IMR-90 (cell line): ENCODE measurements at regions not wholly inside any gene's neighbourhood (a gene's known extent, or its start where the extent isn't known, plus 50 kb on each side); places are given as distances from the start of the nearest gene placed in this dataset.

Experiments
- ATAC-seq: fragments of 200-7000 bp; cut with Tn5 transposase; 2 replicates; pipeline ENCODE4 v1.9.1; 2020; ENCODE audit warnings: low read depth, mild to moderate bottlenecking, moderate library complexity
- BruUV-seq: library from RNA; stranded (reverse); fragments of 400-500 nt; replicated peaks from 2 replicates; lab custom pipeline; 2021; lab: Mats Ljungman, UMichigan
- CTCF ChIA-PET: fragments of 300-600 bp; formaldehyde crosslinking; extraction: SDS; loops from one replicate; lab custom pipeline; 2021; ENCODE audit warnings: antibody characterized with exemption; lab: Yijun Ruan, JAX
- POLR2A ChIA-PET: fragments of 300-600 bp; sonication (Branson Sonifier 250); formaldehyde crosslinking; loops from one replicate; lab custom pipeline; 2022; ENCODE audit warnings: antibody characterized with exemption; ENCODE audit not compliant: unreplicated experiment; lab: Charles Lee
- DNase-seq: peaks from one replicate; pipeline ENCODE4 v3.0.0; 2013
- H2AFZ ChIP-seq: replicated peaks from 2 replicates; pipeline ENCODE3; 2013; ENCODE audit warnings: low read length, mild to moderate bottlenecking; ENCODE audit not compliant: poor library complexity
- H2AK5ac ChIP-seq: 2 replicates; pipeline ENCODE4 v1.6.1; 2013; ENCODE audit warnings: low read depth, low read length, inconsistent platforms
- H2AK9ac ChIP-seq: replicated peaks from 2 replicates; pipeline ENCODE3; 2013; ENCODE audit warnings: mild to moderate bottlenecking, low read depth, low read length, moderate library complexity; ENCODE audit not compliant: poor library complexity
- H2BK120ac ChIP-seq: 2 replicates; pipeline ENCODE4 v1.6.1; 2013; ENCODE audit warnings: low read depth, low read length, inconsistent platforms
- H2BK15ac ChIP-seq: 3 replicates; pipeline ENCODE4 v1.6.1; 2013; ENCODE audit warnings: low read depth, low read length, inconsistent platforms
- H2BK20ac ChIP-seq: 2 replicates; pipeline ENCODE4 v1.6.1; 2013; ENCODE audit warnings: low read depth, mild to moderate bottlenecking, inconsistent platforms, low read length, moderate library complexity
- H2BK5ac ChIP-seq: 2 replicates; pipeline ENCODE4 v1.6.1; 2013; ENCODE audit warnings: mild to moderate bottlenecking, low read depth, low read length, inconsistent platforms; ENCODE audit not compliant: poor library complexity, severe bottlenecking
- H3K14ac ChIP-seq: replicated peaks from 2 replicates; pipeline ENCODE4 v1.6.1; 2013; ENCODE audit warnings: low read depth, low read length, inconsistent platforms
- H3K18ac ChIP-seq: 2 replicates; pipeline ENCODE4 v1.6.1; 2013; ENCODE audit warnings: low read depth, low read length, control low read depth
- H3K23ac ChIP-seq: 2 replicates; pipeline ENCODE4 v1.6.1; 2013; ENCODE audit warnings: low read depth, low read length, inconsistent platforms
- H3K27ac ChIP-seq: 2 replicates; pipeline ENCODE4 v1.5.1; 2013; ENCODE audit warnings: mild to moderate bottlenecking, control low read depth, low read length; ENCODE audit not compliant: insufficient read depth
- H3K27me3 ChIP-seq: 2 replicates; pipeline ENCODE4 v1.6.1; 2013; ENCODE audit warnings: low read length; ENCODE audit not compliant: control insufficient read depth, insufficient read depth
- H3K36me3 ChIP-seq: 2 replicates; pipeline ENCODE4 v1.6.1; 2013; ENCODE audit warnings: low read length, mixed read lengths; ENCODE audit not compliant: control insufficient read depth, insufficient read depth
- H3K4ac ChIP-seq: 2 replicates; pipeline ENCODE4 v1.6.1; 2013; ENCODE audit warnings: low read depth, low read length, inconsistent platforms
- H3K4me1 ChIP-seq: 2 replicates; pipeline ENCODE4 v1.6.1; 2013; ENCODE audit warnings: low read length, mixed read lengths; ENCODE audit not compliant: control insufficient read depth, insufficient read depth
- H3K4me2 ChIP-seq: 2 replicates; pipeline ENCODE4 v1.6.1; 2013; ENCODE audit warnings: low read depth, mild to moderate bottlenecking, control low read depth, low read length, moderate library complexity
- H3K4me3 ChIP-seq: 2 replicates; pipeline ENCODE4 v1.5.1; 2013; ENCODE audit warnings: low read depth, mild to moderate bottlenecking, control low read depth, low read length, moderate library complexity; ENCODE audit not compliant: insufficient read depth
- H3K56ac ChIP-seq: 2 replicates; pipeline ENCODE4 v1.6.1; 2013; ENCODE audit warnings: low read length, inconsistent platforms; ENCODE audit not compliant: insufficient read depth; ENCODE audit errors: extremely low read depth
- H3K79me1 ChIP-seq, 2 experiments: 2 replicates each; pipeline ENCODE4 v1.6.1; 2013; ENCODE audit warnings: low read length in 2 of 2, inconsistent platforms in 1 of 2, low read depth in 1 of 2
- H3K9ac ChIP-seq: 2 replicates; pipeline ENCODE4 v1.6.1; 2013; ENCODE audit warnings: low read depth, low read length, control low read depth
- H3K9me1 ChIP-seq: 2 replicates; pipeline ENCODE4 v1.6.1; 2013; ENCODE audit warnings: low read length, inconsistent platforms; ENCODE audit not compliant: insufficient read depth
- H3K9me3 ChIP-seq: 2 replicates; pipeline ENCODE4 v1.6.1; 2013; ENCODE audit warnings: low read length; ENCODE audit not compliant: control insufficient read depth, insufficient read depth
- H4K20me1 ChIP-seq: 2 replicates; pipeline ENCODE4 v1.6.1; 2013; ENCODE audit warnings: low read length, inconsistent platforms; ENCODE audit not compliant: insufficient read depth
- H4K5ac ChIP-seq: 2 replicates; pipeline ENCODE4 v1.6.1; 2013; ENCODE audit warnings: mild to moderate bottlenecking, low read depth, low read length, control low read depth
- H4K8ac ChIP-seq, 2 experiments: 2 replicates each; pipeline ENCODE4 v1.6.1; 2013; ENCODE audit warnings: low read depth in 2 of 2, low read length in 2 of 2, control low read depth in 1 of 2, inconsistent platforms in 1 of 2
- H4K91ac ChIP-seq: 2 replicates; pipeline ENCODE4 v1.6.1; 2013; ENCODE audit warnings: low read depth, low read length, inconsistent platforms; ENCODE audit not compliant: insufficient read depth
- MAFK ChIP-seq: IDR thresholded peaks from 2 replicates; pipeline ENCODE4 v1.6.1; 2012; ENCODE audit warnings: low read depth, low read length, improper control_type of control experiment
- WGBS, 2 experiments: methylation state at CpG; one replicate each; pipeline versions ENCODE4 v1.1.5 to v1.1.7; 2013; ENCODE audit warnings: missing lambda C conversion rate in 2 of 2; ENCODE audit not compliant: insufficient read length in 1 of 2; ENCODE audit errors: extremely low coverage in 2 of 2; 5-methylcytosine and 5-hydroxymethylcytosine counted together
- dilution Hi-C: fragments of 300-500 bp; cut with HindIII; formaldehyde crosslinking; loops from one replicate; pipeline ENCODE4 v1.14.3; 2018; ENCODE audit warnings: low sequenced_read_pairs; ENCODE audit not compliant: unreplicated experiment
- in situ Hi-C: fragments of 300-500 bp; cut with MboI; formaldehyde crosslinking; loops from 3 replicates; pipeline ENCODE4 v1.14.3; 2019; ENCODE audit warnings: low sequenced_read_pairs, inconsistent platforms, mixed read lengths
- intact Hi-C: fragments of 100-400 bp; cut with micrococcal nuclease; formaldehyde crosslinking; loops from 2 replicates; pipeline ENCODE4 v1.10.0; 2022

DNA sequence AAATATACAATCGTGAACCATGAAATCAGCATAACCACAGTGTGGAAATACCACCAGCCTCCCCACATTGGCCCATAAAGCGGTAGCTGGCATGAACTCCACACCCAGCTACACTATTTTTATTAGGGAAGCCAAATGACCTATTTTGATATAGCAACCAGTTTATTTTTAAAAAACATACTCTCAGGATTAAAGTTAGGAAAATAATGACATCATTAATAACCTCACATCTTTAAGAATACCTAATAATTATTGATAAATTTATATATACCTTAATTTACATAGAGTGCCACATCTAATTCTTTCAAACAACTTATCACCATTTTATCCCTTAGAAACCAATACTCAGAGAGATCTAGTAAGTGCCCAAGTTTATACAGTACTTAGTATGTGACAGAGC lies 692.0 kb upstream of the PKDCC start:
- POLR2A ChIA-PET, result no interaction called here
- no peak overlapping the region for H3K56ac ChIP-seq
- in situ Hi-C loops, result no loop called here

More for the DNA sequence above, 692.0 kb upstream of the PKDCC start:
- Histone ChIP-seq H4K91ac (no peak overlapping the region), H2BK120ac (no peak overlapping the region), H3K4me1 (no peaks in the 10 kb centered on the region), H4K20me1 (no peaks in the 10 kb centered on the region), H3K9me1 (no peaks in the 10 kb centered on the region), H3K79me1 (no peaks in the 10 kb centered on the region), H2AK5ac (no peak overlapping the region), H2BK15ac (no peak overlapping the region), H3K4ac (no peak overlapping the region), H3K27me3 (no peaks in the 10 kb centered on the region), H2BK20ac (no peak overlapping the region), H2AFZ (no peak overlapping the region), H3K9ac (no peak overlapping the region), H3K14ac (no peak overlapping the region), H3K36me3 (no peaks in the 10 kb centered on the region), H2AK9ac (no peak overlapping the region), H3K4me3 (no peak overlapping the region), H3K18ac (no peak overlapping the region), H3K4me2 (no peak overlapping the region), H4K5ac (no peak overlapping the region), H3K23ac (no peak overlapping the region), H3K27ac (no peak overlapping the region), H4K8ac (no peak overlapping the region), H2BK5ac (no peak overlapping the region), H3K9me3 (no peaks in the 10 kb centered on the region)
- DNase-seq (no peak), ATAC-seq (no peak)
- TF ChIP-seq MAFK, result no peak
- intact Hi-C loops, result no loop called here
- no CpG with 5 or more reads among the region's 2 CpGs for WGBS, 2 experiments
- no TSS peak for BruUV-seq
- CTCF ChIA-PET, result no interaction called here
- dilution Hi-C loops, result no loop called here
